Cardiac fibroblast (primary cell): ENCODE measurements at regions not wholly inside any gene's neighbourhood (a gene's known extent, or its start where the extent isn't known, plus 50 kb on each side); places are given as distances from the start of the nearest gene placed in this dataset.
"Not testable (repeated sequence)": the region's sequence is repeated elsewhere in the genome, so short reads cannot be mapped to it uniquely, and the experiment has no call there.

Source experiments
- DNase-seq, 2 donors: peaks; one replicate each; pipeline versions ENCODE4 v3.0.0 to v3.0.0-alpha.2; 2010; ENCODE audit warnings: low read depth in 2 of 2
- H3K4me3 ChIP-seq, 2 donors: replicated peaks in 1 of 2; 1 replicate in 1 of 2; 2 replicates in 1 of 2; pipeline ENCODE4 v1.5.1; 2011; ENCODE audit warnings: low read depth in 2 of 2, low read length in 2 of 2, mild to moderate bottlenecking in 2 of 2, moderate library complexity in 1 of 2
- TF ChIP-seq, protein P1 (sequence below): IDR thresholded peaks from one replicate; pipeline ENCODE4 v1.5.1; 2011; ENCODE audit warnings: low read depth, mild to moderate bottlenecking, low read length, inconsistent platforms

DNA sequence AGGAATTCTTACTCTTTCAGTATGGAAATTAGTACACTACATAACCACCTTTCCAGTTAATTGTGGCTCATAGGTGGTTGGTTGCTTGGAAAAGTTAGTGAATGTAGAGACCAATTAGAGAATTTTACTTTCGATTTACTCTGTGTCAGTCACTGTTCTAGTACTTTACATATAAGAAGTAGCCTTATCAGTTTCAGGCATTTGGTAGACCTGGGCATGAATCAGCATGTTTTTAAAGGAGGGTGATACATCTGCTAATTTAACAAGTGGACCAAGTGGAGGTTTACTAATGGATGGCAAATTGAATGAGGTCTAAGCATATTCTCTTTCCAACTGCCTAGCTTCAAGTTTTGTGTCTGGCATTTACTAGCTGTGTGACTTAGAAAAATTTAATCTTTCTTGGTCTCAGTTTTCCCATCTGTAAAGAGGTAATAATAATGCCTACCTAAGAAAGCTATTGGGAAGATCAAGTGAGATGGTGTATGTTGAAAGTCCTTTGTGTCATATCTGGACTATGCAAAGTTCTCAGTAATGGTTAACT, 1158.6 kb downstream of the PLA2G4A start:
- H3K4me3 ChIP-seq = no peak overlapping the region
- no peak for DNase-seq
- TF ChIP-seq, protein P1, sequence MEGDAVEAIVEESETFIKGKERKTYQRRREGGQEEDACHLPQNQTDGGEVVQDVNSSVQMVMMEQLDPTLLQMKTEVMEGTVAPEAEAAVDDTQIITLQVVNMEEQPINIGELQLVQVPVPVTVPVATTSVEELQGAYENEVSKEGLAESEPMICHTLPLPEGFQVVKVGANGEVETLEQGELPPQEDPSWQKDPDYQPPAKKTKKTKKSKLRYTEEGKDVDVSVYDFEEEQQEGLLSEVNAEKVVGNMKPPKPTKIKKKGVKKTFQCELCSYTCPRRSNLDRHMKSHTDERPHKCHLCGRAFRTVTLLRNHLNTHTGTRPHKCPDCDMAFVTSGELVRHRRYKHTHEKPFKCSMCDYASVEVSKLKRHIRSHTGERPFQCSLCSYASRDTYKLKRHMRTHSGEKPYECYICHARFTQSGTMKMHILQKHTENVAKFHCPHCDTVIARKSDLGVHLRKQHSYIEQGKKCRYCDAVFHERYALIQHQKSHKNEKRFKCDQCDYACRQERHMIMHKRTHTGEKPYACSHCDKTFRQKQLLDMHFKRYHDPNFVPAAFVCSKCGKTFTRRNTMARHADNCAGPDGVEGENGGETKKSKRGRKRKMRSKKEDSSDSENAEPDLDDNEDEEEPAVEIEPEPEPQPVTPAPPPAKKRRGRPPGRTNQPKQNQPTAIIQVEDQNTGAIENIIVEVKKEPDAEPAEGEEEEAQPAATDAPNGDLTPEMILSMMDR = no peak

DNA sequence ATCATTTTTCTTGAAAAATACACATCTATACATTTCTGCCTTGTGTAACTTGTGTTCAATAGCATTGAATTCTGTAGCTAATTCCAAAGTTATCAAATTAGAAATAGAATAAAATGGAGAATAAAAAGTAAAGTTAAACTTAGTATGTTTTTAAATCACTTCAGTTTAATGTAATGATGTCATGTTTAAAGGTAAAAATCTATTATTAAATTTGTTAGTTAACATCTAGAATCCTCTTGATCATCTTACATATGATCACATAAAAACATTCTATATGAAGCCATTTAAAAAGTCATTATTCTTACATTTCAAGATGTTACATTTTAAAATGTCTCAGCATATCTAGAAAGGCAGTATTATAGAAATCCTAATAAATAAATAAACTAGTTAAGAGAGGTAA, 1163.2 kb downstream of the PLA2G4A start:
- TF ChIP-seq, protein P1 = no peak
- H3K4me3 ChIP-seq = no peak overlapping the region
- DNase-seq = no peak

DNA sequence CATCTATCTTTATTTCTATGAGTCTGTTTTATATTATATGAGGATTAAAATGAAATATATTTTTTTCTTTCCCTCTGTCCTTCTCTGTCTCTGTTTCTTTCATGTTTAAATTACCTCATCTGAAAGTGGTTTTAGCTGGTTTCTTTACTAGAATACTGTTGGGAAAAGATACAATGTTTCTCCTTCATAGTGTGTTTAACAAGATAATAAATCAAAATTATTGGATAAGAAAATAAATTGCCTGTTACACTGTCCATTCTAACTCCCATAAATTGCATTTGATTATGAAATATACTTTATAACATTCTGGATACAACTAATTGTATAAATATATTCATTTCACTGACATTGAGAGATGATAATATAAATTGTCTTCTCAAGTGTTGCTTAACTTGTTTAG, 1168.0 kb downstream of the PLA2G4A start:
- no peak for DNase-seq
- no peak overlapping the region for H3K4me3 ChIP-seq
- TF ChIP-seq, protein P1 = no peak

DNA sequence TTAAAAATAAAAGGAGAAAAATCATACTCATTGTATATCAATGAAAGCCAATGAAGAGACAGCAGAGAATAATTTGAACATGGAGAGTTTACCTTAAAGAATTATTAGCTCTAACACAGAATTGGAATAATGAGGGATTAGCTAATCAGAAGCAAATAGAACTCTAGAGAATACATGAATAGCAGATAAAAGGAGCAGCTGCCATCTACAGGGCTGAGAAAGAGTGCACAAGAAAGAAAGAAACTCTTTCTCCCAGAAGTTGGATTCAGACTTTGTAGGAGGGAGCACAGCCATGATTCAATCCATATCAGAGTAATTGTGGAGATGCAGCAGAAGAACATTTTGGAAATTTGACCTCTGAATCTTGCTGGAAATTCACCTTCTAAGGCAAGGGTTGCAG, 1171.2 kb downstream of the PLA2G4A start:
- TF ChIP-seq, protein P1 = no peak
- DNase-seq = peak in 1 of 2 donors; percentile 11
- H3K4me3 ChIP-seq = no peak overlapping the region

DNA sequence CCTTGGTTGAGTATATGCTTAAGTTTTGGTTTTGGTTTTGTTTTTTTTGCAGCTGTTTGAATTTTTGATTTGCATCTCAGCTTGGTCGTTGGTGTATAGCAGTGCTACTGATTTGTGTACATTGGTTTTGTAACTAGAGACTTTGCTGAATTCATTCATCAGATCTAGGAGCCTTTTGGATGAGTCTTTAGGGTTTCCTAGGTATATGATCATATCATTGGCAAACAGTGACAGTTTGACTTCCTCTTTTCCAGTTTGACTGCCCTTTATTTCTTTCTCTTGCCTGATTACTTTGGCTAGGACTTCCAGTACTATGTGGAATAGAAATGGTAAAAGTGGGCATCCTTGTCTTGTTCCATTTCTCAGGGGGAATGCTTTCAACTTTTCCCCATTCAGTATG, 1174.9 kb downstream of the PLA2G4A start:
- DNase-seq, H3K4me3 ChIP-seq: not testable (repeated sequence)

DNA sequence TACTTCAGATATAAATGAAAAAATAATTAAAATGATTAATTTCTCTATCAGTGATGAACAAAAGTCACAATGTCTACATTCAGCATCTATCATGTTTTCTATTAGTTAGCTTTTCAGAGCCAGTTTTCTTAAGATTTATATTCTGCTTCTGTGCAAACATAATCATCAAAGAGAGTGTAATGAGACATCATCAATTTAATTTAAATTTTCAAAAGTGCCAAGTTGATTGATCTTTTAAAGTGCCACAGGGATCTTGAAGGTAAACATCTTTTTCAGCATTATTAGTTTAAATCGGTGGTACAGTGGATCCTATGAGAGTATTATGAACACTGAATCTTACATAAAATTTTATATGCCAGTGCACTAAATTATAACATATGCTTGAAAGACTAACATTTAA, 1176.1 kb downstream of the PLA2G4A start:
- no peak overlapping the region for H3K4me3 ChIP-seq
- TF ChIP-seq, protein P1 = no peak
- DNase-seq = no peak

DNA sequence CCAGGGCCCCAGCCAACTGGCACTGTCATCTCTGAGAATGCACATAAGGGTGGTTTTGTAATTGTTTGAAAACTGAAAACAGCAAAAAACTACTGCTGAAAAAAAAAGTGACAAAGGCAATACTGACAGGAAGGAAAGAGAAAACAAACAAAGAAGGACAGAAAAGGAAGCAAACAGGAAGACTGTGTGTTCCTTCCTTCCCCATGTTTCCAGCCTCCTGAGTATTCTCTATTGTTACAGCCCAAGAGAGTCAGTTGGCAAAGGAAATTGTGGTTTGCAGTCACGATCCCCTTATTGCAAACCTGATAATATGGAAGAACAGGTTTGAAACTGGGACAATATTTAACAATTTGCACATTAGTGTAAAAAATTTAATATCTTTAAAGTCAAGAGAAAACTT, 1177.6 kb downstream of the PLA2G4A start:
- H3K4me3 ChIP-seq = no peak overlapping the region
- TF ChIP-seq, protein P1 = no peak
- no peak for DNase-seq

DNA sequence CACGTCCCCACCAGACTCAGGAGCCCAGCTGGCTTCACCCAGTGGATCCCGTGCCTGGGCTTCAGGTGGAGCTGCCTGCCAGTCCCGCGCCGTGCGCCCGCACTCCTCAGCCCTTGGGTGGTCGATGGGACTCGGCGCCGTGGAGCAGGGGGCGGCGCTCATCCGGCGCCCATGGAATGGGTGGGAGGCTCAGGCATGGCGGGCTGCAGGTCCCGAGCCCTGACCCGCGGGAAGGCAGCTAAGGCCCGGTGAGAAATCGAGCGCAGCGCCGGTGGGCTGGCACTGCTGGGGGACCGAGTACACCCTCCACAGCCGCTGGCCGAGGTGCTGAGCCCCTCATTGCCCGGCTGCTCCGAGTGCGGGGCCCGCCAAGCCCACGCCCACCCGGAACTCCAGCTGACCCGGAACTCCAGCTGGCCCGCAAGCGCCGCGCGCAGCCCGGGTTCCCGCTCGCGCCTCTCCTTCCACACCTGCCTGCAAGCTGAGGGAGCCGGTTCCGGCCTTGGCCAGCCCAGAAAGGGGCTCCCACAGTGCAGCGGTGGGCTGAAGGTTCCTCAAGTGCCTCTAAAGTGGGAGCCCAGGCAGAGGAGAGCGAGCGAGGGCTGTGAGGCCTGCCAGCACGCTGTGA, 1184.6 kb downstream of the PLA2G4A start:
- H3K4me3 ChIP-seq, DNase-seq: not testable (repeated sequence)
